ENCODE measurements at regions not wholly inside any gene's neighbourhood (a gene's known extent, or its start where the extent isn't known, plus 50 kb on each side); places are given as distances from the start of the nearest gene placed in this dataset.

DNA sequence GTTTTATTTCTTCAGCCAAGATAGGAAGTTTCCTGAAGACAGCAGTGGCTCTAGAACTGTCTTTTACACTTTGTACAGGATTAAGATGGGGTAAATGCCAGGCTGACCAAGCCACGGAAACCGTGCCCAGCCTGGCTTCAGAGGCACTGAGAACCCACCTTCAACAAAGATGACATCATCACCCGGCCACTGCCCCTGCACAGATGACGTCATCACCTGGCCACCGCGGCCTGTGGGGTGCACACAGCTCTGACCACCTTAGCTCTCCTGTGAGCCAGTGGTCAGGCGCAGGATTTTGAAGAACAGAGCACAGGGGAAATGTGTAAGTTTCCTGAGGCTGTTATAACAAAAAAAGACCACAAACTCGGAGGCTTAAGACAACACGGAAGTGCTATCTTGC lies 486.4 kb upstream of the MKI67 start:
- TF ChIP-seq, protein P1, sequence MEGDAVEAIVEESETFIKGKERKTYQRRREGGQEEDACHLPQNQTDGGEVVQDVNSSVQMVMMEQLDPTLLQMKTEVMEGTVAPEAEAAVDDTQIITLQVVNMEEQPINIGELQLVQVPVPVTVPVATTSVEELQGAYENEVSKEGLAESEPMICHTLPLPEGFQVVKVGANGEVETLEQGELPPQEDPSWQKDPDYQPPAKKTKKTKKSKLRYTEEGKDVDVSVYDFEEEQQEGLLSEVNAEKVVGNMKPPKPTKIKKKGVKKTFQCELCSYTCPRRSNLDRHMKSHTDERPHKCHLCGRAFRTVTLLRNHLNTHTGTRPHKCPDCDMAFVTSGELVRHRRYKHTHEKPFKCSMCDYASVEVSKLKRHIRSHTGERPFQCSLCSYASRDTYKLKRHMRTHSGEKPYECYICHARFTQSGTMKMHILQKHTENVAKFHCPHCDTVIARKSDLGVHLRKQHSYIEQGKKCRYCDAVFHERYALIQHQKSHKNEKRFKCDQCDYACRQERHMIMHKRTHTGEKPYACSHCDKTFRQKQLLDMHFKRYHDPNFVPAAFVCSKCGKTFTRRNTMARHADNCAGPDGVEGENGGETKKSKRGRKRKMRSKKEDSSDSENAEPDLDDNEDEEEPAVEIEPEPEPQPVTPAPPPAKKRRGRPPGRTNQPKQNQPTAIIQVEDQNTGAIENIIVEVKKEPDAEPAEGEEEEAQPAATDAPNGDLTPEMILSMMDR (IDR thresholded peaks at IDR 0.05; ENCODE audit: insufficient read depth, low read length): no peak
- DNase-seq (ENCODE audit: low read depth): no peak
- H3K4me3 ChIP-seq (ENCODE audit: low read depth, low read length): no peak overlapping the region

DNA sequence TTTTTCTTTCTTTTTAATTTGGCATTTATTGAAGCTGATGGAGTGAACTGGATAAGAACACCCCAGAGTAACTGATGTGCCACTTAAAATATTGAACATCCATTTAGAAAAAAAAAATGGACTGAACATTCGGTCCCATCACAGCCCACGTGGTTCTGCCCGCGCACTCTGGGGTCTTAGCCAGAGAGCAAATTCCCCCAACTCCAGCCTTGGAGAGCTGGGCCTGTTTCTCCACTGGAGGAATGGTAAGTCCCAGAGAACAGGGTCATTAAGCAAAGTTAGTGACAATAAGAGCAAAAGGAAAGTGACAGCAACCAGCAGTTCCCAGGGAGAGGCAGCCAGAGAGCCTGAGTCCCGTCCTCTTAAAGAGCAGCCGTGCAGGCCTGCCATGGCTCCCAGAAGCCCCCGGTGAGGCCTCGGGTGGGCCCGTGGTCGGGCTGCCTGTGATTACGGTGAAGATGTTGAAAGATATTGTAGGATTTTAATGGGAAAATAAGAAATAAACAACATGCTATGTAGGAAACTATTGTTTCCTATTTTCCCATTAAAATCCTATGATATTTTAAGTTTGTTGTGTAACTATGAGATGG lies 487.9 kb upstream of the MKI67 start:
- no peak overlapping the region for H3K4me3 ChIP-seq (ENCODE audit: low read depth, low read length)
- TF ChIP-seq, protein P1 (IDR thresholded peaks at IDR 0.05; ENCODE audit: insufficient read depth, low read length): no peak
- DNase-seq (ENCODE audit: low read depth): no peak

DNA sequence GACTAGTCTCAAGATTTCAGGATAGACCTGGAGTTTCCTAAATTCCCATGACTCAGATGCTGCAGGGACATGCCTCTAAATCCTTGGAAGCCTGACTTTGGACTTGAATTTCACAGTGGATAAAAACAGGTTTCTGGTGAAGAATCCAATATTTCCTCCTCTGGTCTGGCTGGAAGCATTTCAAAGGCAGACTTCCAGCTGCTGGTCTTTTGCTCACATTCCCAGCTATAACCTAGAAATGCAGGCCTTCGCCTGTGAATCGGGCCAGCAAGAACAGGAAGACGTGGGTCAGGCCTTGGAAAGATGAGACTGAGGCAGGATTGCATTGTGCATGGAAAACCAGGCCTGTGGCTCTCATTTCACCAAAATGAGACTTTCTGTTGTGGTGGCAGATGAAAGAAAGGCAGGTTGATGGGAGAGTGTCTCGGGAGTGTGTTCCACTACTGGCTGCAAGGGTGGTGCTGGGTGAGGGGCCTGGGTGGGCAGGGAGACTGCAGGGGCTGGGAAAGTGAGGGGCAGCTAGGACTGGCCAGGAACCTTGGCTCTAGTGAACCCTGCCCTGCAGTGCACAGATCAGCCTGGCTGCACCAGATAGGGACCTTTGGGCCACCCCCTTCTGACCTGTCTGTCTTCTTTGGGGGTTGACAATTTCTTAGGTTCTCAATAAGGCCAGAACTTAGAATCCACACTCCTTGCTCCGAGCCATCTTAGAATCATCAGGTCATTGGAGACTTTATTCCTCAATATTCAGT lies 488.8 kb upstream of the MKI67 start:
- TF ChIP-seq, protein P1 (IDR thresholded peaks at IDR 0.05; ENCODE audit: insufficient read depth, low read length): no peak
- H3K4me3 ChIP-seq (ENCODE audit: low read depth, low read length): no peak overlapping the region
- no peak for DNase-seq (ENCODE audit: low read depth)

DNA sequence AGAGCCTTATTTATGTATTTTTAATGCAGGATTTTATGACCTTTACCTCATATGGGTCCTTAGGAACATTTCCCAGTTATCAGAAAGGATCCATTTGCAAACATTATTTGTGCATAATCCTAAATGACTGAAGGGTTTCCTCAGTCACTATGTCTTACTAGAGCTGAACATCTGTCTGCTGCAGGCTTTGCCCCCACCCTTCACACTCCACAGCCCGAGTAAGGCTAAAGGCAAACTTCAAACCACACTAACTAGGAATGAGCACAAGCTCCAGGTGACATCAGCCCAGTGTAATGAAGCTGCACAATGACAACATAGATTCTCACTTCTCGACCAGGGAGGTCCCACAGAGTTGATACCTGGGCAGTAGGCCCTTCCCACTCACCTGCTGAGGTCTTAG lies 491.3 kb upstream of the MKI67 start:
- DNase-seq (ENCODE audit: low read depth): no peak
- no peak overlapping the region for H3K4me3 ChIP-seq (ENCODE audit: low read depth, low read length)
- TF ChIP-seq, protein P1 (IDR thresholded peaks at IDR 0.05; ENCODE audit: insufficient read depth, low read length): no peak

DNA sequence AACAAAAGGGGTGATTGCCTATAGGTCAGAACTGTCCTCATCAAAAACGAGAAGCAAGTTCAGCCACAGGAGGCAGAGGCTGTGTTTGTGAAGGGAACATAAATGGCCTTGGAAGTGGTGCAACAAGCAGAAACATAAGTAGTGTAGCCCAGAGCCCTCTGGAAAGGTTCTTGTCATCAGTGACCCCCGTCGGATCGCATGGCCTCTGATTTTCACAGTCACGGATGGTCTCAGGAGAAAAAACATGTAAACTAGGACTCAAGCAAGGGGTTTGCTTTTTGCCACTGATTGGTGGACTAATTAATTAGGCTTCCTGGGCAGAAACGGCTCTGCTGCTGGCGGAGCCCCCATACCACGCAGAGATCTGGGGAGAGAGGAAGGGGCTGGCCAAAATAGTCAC lies 496.5 kb upstream of the MKI67 start:
- H3K4me3 ChIP-seq (ENCODE audit: low read depth, low read length): no peak overlapping the region
- no peak for DNase-seq (ENCODE audit: low read depth)
- TF ChIP-seq, protein P1 (IDR thresholded peaks at IDR 0.05; ENCODE audit: insufficient read depth, low read length): no peak

DNA sequence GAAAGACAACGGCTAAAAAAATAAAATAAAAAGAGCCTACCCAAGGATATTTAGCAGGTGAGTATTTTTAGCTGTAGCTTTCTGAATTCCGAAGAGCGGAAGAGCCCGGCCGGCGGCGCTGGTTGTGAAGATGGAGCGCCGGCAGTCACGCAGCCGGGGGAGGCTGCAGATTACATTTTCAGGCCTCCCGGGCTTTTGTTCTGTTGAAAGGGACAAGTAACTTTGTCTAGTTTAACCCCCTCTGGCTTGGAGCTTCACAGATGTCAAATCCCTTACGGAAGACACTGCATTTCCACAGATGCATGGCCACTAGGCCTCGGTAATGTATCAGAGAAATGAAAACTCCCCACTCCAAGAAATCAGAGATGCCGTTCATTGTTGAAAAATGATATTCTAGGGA lies 497.6 kb upstream of the MKI67 start:
- TF ChIP-seq, protein P1 (IDR thresholded peaks at IDR 0.05; ENCODE audit: insufficient read depth, low read length): no peak
- DNase-seq (ENCODE audit: low read depth): no peak
- no peak overlapping the region for H3K4me3 ChIP-seq (ENCODE audit: low read depth, low read length)

All from fibroblast of the aortic adventitia (primary cell).